Activated CD8-positive, alpha-beta T cell treated with anti-CD3 and anti-CD28 coated beads for 36 hours (primary cell): ENCODE measurements at regions not wholly inside any gene's neighbourhood (a gene's known extent, or its start where the extent isn't known, plus 50 kb on each side); places are given as distances from the start of the nearest gene placed in this dataset.

ENCODE experiments used
- ATAC-seq: fragments of 200-7000 bp; cut with Tn5 transposase; one replicate; pipeline ENCODE4 v1.10.0; 2021; ENCODE audit warnings: mild to moderate bottlenecking, moderate library complexity
- CTCF ChIA-PET: fragments of 350-600 bp; sonication (Branson Sonifier 250); formaldehyde crosslinking; loops from one replicate; lab custom pipeline; 2021; ENCODE audit warnings: antibody characterized with exemption; lab: Charles Lee
- POLR2A ChIA-PET: fragments of 350-600 bp; sonication (Branson Sonifier 250); formaldehyde crosslinking; loops from one replicate; lab custom pipeline; 2021; ENCODE audit warnings: antibody characterized with exemption; lab: Charles Lee
- DNase-seq: peaks from one replicate; pipeline ENCODE4 v3.0.0-alpha.2; 2020
- H3K27ac Mint-ChIP-seq: one replicate; pipeline ENCODE4 v1.8.0; 2021; ENCODE audit warnings: mild to moderate bottlenecking, mixed read lengths
- H3K27me3 Mint-ChIP-seq: one replicate; pipeline ENCODE4 v1.8.0; 2021; ENCODE audit warnings: mixed read lengths
- H3K36me3 Mint-ChIP-seq: one replicate; pipeline ENCODE4 v1.8.0; 2021; ENCODE audit warnings: low read depth, mixed read lengths
- H3K4me1 Mint-ChIP-seq: one replicate; pipeline ENCODE4 v1.8.0; 2021; ENCODE audit warnings: low read depth, mixed read lengths
- H3K4me3 Mint-ChIP-seq: one replicate; pipeline ENCODE4 v1.8.0; 2021; ENCODE audit warnings: mild to moderate bottlenecking, moderate library complexity, mixed read lengths
- H3K9me3 Mint-ChIP-seq: one replicate; pipeline ENCODE4 v1.8.0; 2021; ENCODE audit warnings: mixed read lengths
- intact Hi-C: fragments of 100-400 bp; cut with micrococcal nuclease; formaldehyde crosslinking; loops from one replicate; pipeline ENCODE4 v1.10.0; 2022
- TF ChIP-seq, protein P1 (sequence below): fragments of 200-600 bp; IDR thresholded peaks from one replicate; pipeline ENCODE4 v1.8.0; 2022; ENCODE audit warnings: antibody characterized with exemption, mild to moderate bottlenecking

DNA sequence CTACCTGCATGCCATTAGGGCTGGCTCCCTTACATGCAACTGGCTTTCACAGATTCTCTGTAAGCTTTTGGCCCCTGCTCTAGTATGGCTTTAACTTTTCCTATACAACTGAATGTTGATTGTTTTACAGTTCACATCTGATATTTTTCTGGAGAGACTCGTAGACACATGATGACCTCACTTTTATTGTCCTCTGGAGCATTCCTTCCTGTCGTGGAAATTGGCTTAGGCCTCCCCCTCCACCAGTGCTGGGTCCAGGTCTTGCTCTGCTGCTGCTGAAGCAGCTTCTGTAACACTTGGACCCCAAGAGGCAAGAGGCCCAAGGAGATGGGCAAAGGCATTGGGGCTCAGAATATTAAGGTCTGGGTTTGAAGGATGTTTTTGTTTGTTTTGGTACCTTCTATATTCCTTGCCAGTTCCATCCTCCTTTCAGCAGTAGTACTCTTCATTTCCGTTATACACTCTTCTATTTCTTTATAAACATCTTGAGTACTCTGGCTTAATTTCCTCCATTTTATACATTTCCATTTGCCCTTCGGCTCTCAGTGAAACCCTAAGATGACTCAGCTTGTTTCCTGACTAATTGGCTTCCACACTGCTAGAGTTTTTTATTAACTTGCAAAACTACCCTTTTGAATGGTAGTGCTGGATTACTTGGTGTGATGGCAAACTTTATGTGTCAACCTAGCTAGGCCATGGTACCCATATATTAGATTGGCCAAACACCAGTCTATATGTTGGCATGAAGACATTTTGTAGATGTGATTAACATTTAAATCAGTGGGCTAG lies 219.8 kb downstream of the CDCA7 start:
- ChIA-PET POLR2A (no interaction called here), CTCF (no interaction called here)
- Mint-ChIP-seq H3K4me1 (peaks cover 2% of the 10 kb centered on the region), H3K4me3 (no peak overlapping the region), H3K27me3 (peaks cover 10% of the 10 kb centered on the region), H3K27ac (no peak overlapping the region), H3K36me3 (no peaks in the 10 kb centered on the region), H3K9me3 (no peaks in the 10 kb centered on the region)
- TF ChIP-seq, protein P1, sequence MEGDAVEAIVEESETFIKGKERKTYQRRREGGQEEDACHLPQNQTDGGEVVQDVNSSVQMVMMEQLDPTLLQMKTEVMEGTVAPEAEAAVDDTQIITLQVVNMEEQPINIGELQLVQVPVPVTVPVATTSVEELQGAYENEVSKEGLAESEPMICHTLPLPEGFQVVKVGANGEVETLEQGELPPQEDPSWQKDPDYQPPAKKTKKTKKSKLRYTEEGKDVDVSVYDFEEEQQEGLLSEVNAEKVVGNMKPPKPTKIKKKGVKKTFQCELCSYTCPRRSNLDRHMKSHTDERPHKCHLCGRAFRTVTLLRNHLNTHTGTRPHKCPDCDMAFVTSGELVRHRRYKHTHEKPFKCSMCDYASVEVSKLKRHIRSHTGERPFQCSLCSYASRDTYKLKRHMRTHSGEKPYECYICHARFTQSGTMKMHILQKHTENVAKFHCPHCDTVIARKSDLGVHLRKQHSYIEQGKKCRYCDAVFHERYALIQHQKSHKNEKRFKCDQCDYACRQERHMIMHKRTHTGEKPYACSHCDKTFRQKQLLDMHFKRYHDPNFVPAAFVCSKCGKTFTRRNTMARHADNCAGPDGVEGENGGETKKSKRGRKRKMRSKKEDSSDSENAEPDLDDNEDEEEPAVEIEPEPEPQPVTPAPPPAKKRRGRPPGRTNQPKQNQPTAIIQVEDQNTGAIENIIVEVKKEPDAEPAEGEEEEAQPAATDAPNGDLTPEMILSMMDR: no peak
- intact Hi-C loops: no loop called here
- DNase-seq: no peak
- ATAC-seq: no peak

DNA sequence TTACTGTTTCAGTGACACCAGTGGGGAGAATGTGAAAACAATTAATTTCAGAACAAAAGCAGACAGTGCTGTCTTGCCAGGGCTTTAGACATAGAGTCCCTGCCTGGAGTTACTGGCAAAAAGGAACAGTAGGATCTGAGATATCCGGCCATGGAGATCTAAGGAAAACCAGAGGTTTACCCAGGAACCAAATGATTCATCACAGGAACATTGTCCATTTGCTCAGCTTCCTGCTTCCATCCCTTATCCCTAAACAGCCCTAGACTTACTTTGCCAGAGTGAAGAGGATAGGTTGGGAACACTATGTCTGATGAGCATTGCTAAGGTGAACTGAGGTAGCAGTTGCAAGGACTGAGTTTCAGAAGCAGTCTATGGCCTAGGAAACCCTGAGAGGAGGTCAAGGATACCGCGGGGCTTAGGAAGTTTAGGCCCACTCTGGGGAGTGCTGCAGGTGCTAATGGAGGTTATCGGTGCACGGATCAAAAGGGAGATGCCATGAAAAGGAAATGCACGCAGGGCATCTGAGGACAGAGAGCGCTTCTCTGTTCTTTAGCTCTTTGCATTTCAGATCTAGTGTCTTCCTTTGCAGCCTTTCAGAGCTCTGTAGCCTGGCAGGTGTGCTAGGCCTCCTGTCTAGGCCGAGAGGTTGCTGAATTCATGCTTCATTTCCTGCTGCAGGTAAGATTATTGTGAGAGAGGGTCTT lies 223.9 kb downstream of the CDCA7 start:
- CTCF ChIA-PET: no interaction called here
- Mint-ChIP-seq H3K27me3 (no peaks in the 10 kb centered on the region), H3K9me3 (no peaks in the 10 kb centered on the region), H3K36me3 (no peaks in the 10 kb centered on the region), H3K4me1 (no peaks in the 10 kb centered on the region), H3K27ac (no peak overlapping the region), H3K4me3 (no peak overlapping the region)
- intact Hi-C loops: no loop called here
- POLR2A ChIA-PET: no interaction called here
- DNase-seq: no peak
- ATAC-seq: no peak
- TF ChIP-seq, protein P1: no peak

DNA sequence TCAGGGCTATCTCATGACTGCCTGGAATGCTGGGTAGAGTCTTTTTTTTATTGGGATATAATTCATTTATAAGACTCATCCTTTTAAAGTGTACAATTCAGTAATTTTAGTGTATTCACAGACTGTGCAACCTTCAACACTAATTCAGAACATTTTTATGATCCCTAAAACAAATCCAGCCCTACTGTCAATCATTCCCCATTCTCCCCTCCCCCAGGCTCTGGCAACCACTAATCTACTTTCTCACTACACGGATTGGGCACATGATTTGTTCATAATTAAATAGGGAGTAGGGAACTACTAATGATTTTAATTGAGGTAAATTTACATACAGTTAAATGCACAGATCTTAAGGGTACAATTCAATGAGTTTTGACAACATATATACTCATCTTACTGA lies 225.7 kb downstream of the CDCA7 start:
- TF ChIP-seq, protein P1: no peak
- peaks cover 1% of the 10 kb centered on the region for H3K27me3 Mint-ChIP-seq
- intact Hi-C loops: no loop called here
- CTCF ChIA-PET: no interaction called here
- no peak overlapping the region for H3K27ac Mint-ChIP-seq
- H3K36me3 Mint-ChIP-seq: no peaks in the 10 kb centered on the region
- DNase-seq (no peak), ATAC-seq (no peak)
- H3K4me1 Mint-ChIP-seq: no peaks in the 10 kb centered on the region
- H3K9me3 Mint-ChIP-seq: no peaks in the 10 kb centered on the region
- no peak overlapping the region for H3K4me3 Mint-ChIP-seq
- POLR2A ChIA-PET: no interaction called here

DNA sequence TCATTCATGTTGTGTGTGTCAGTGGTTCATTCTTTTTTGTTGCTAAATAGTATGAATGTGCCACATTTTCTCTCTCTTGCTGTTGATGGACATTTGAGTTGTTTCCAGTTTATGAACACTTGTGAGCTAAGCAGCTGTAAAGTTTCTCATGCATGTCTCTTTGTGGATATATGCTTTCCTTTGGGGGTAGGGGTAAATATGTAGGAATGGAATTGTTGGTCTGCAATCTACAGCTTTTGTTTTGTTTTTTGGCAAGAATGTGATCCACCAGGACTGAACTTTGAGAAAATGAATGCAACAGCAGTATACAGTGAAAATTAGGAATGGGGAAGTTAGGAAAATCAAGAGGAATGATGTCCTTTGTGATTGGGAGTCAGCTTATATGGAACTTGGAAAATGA lies 226.3 kb downstream of the CDCA7 start:
- H3K9me3 Mint-ChIP-seq: no peaks in the 10 kb centered on the region
- no peak overlapping the region for H3K27ac Mint-ChIP-seq
- H3K4me1 Mint-ChIP-seq: no peaks in the 10 kb centered on the region
- TF ChIP-seq, protein P1: no peak
- ChIA-PET CTCF (no interaction called here), POLR2A (no interaction called here)
- intact Hi-C loops: no loop called here
- no peak for ATAC-seq
- H3K36me3 Mint-ChIP-seq: no peaks in the 10 kb centered on the region
- DNase-seq: no peak
- H3K27me3 Mint-ChIP-seq: peaks cover 4% of the 10 kb centered on the region
- H3K4me3 Mint-ChIP-seq: no peak overlapping the region

DNA sequence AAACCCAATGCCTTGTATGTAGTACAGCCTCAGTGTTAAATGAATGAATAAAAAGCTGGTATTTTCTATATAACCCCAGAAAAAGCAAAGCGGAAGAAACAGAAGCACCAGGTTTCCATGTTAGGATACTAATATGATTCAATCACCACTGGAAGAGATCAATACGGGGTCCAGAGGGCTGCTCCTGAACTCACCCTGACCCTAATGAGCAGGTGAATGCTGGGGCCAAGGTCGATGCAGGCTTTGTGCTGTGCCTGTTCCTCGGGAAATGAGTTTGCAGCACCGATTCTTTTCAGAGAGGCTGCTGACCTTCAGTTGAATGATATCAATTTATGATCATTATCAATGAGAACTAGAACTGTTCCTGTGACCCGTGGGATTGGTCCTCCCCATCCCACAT lies 228.5 kb downstream of the CDCA7 start:
- ChIA-PET POLR2A (no interaction called here), CTCF (no interaction called here)
- Mint-ChIP-seq H3K9me3 (no peaks in the 10 kb centered on the region), H3K4me1 (no peaks in the 10 kb centered on the region), H3K4me3 (no peak overlapping the region), H3K27ac (no peak overlapping the region), H3K27me3 (peaks cover 8% of the 10 kb centered on the region), H3K36me3 (no peaks in the 10 kb centered on the region)
- TF ChIP-seq, protein P1: no peak
- DNase-seq: no peak
- ATAC-seq: no peak
- intact Hi-C loops: no loop called here
